Left renal cortex interstitium (tissue), 4 donors: ENCODE measurements at regions not wholly inside any gene's neighbourhood (a gene's known extent, or its start where the extent isn't known, plus 50 kb on each side); places are given as distances from the start of the nearest gene placed in this dataset.
A peak's percentile ranks its signal among the peaks of the same experiment; 100 is the strongest.

Experiments used
- DNase-seq, 4 donors: peaks; one replicate each; pipeline ENCODE4 v3.0.0-alpha.2; 2013; ENCODE audit warnings: low read depth in 4 of 4, low spot score in 2 of 4, missing footprints in 1 of 4

DNA sequence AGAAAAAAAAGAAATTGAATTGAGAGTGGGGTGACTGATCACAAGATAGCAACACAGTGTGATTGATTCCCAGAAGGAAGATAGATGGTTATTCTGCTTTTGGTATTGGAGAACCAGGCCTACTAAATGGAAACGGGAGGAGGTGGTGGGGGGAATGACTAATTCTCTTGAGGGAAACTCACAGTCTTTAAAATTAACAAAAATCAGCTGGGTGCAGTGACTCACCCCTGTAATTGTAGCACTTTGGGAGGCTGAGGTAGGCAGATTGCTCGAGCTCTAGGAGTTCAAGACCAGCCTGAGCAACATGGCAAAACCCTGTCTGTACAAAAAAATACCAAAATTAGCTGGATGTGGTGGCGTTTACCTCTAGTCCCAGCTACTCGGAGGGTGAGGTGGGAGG, 134.6 kb upstream of the PDE4B start:
- DNase-seq: no peak

DNA sequence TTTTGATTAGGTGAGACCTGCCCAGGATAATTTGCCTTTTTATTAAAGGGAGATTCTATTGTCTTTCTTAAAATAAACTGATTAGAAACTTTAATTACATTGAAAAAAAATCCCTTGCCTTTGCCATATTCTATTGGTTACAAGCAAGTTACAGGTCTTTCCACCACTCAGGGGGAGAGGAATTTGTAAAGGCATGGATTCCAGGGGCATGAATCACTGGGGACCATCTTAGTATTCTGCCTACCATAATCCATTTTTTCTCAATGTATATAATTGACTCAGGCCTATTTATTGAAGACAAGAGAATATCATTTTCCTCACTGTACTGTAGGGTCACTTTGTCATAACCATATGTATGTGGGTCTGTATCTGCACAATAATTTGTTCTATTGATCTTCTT, 124.3 kb upstream of the PDE4B start:
- DNase-seq: no peak

DNA sequence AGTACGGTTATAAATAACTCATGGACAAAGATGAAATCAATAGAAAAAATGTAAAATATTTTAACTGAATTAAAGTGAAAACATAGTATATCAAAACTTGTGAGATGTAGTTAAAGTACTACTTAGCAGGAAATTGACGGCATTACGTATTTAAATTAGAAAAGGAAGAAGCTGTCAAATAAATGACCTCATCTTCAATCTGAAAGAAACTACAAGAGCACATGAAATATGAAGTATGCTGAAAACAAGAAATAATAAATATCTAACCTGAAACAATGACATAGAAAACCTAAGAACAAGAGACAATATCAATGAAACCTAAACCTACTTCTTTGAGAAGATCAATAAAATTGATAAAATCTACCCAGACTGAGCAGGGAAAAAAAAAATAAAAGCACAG, 122.2 kb upstream of the PDE4B start:
- no peak for DNase-seq

DNA sequence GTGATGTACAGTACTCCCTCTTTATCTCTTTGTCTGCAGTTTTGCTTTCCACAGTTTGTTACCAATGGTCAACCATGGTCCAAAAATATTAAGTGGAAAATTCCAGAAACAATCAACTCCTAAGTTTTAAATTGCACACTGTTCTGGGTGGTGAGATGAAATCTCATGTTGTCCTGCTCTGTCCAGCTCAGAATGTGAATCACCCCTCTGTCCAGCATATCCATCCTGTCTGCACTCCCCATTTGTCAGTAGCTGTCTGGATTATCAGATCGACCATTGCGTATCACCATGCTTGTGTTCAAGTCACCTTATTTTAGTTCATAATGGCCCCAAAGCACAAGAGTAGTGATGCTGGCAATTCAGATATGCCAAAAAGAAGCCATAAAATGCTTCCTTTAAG, 118.2 kb upstream of the PDE4B start:
- no peak for DNase-seq

DNA sequence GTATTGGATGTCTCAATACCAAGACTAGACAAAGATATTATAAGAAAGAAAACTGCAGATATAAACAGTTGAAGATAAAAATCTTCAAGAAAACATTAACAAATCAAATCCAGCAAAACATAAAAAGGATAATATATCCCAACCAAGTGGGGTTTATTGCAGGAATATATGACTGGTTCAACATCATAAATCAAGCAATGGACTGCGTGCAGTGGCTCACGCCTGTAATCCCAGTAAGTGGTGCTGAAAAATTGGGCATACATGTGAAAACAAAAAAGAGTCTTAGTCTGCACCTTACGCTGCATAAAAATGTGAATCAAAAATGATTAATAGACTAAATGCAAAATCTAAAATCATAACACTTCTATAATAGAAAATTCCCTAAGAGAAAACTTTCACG, 112.9 kb upstream of the PDE4B start:
- DNase-seq: no peak

DNA sequence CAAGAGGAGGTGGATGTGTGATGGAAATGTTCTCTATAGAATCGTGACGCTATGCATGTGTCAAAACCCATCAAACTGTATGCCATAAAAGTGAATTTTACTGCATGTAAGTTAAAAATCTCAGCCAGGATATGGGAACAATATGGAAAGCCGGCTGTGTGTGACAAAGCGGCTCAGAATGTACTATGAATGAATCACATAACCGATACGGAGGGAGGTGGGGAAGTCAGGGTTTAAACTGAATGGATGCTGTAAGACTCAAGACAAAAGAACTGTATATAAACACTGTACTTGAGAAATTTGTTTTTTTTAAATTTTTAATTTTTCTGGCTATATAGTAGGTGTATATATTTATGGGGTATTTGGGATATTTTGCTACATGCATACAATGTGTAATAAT, 111.6 kb upstream of the PDE4B start:
- no peak for DNase-seq

DNA sequence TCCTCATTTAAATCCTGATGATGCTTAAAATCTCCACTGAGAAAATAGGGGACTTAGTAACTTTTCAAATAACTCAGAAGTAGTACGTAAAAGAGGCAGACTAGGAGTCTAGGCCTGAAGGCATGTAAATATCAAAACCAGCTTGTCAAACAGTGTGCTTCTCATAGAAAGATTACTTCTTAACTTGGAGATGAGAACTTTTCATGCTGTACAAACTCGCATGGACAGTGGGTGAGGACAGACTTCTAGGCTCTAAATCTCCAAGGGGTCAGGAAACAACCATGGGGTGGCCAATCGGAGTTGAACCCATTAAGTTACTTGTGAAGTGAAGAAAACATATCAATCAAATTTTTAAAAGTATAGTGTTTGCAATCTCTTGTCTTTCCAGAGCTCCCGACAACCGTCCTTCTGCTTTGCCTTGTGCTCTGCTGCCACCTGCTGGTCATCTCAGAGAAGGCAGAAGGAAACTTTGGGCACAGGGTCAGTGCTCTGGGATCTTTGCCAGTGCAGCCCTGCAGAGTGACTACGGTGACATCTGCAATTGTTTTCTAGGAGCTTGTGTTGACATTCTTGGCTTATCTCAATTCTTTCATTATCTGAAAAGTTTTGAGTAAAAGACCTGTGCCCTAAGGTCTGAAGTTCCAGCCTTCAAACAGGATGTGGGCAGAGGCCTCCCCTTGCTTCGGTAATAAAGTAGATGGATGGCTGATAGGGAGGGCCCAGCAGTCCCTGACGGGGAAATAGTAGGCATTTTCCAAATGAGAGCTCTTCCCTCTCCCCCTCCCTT, 105.1 kb upstream of the PDE4B start:
- DNase-seq: peak; percentile 62 to 80 (median 74)

DNA sequence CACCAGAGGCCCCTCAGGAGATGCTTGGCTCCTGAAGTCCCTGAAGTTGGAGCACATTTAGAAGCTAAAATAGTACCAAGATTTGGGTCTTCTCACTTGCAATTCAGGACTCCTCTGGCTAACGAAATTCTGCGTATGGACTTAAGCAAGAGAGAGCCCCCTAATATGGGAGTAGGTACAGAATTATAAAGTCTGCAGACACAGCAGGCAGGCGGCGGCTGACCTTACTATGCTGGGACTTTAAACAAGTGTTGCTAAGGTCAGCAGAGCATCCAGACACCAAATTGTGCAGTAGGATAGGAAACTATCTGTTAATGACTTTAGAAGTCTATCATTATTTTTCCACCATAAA, 104.5 kb upstream of the PDE4B start:
- DNase-seq: no peak

DNA sequence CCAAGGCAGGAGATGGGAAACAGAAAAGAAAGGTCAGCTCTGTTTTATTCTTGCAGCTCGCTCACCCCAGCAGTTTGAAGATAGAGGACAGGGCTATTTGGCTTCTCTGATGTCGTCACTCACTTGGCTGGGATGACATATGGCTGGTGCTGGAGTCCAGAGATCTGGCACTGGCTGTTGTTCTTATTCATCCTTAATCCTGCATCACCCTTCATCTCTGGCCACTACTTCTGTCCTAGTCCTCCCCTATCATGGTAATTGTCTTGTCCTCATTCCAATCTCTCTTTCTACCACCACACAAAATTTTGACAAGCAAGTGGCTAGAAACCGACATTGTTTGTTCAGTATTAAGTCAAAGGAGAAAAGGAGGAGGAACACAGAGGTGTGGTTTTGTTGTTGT, 103.8 kb upstream of the PDE4B start:
- DNase-seq: no peak

DNA sequence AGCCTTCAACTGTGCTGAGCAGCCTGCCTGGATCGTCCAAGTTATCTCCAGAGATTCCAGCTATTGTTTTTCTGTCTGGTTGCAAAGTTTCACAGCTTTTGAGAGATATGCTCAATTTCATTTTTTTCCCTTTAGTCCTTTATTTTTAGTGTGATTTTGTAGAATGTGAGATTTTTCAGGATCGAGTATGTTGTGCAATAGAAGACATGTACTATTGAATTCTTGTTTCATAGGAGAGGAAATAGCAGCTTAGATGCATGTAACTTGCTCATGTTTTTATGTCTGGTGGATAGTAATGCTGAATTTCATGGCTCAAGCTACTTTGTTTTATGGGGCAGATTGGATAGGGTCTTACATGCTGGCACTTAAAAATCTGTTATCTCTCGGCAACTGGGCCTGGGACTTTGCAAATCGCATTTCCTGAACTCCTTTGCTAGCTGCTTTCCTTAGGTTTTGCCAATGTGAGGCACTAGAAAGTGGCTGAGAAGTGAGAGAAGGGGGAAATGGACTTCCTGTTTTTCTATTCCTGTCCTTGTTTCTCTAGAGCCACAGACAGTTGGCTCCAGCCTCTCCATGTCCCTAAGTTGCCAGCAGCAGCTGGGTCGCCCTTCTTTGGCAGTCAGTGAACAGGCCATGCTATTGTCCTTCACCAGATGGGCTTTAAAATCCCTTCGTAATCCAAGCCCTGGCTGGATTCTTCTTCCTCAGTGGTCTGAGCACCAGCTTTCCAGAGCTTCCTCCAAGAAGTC, 101.4 kb upstream of the PDE4B start:
- no peak for DNase-seq

DNA sequence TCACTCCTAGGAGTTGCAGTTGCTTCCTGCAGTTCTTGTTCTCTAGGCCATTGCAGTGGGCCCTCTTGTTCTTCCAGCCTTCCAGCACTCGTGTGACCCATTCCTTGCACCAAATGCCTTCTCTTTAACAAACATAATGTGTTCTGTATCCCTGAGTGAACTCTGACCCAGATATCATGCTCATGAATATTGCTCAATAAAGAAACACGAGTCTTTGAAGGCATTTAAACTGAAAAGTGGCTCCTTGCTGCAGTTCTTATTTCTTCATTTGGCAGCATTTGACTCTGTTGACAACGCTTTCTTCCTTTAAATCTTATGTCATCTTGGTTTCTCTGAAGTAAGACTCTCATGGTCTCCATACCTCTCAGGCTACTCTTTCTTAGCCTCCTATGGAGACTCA, 100.7 kb upstream of the PDE4B start:
- DNase-seq: no peak

DNA sequence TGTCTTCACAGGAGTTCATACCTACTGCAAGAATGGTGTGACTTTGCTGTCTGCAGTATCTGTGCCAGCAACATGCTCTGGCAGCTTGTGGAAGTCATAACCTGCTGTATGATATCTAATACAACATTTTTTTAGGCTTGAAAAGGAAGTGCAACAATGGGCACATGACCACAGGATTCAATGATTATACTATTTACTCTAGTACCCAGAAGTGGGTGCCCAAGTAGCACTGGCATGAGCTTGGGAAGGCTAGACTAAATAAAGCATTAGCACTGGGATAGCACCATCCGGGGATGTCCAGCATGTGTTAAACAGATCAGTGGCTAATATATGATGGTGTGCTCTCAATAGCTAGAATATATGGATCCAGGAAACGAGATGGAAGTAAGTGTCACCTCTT, 98.6 kb upstream of the PDE4B start:
- DNase-seq: no peak

DNA sequence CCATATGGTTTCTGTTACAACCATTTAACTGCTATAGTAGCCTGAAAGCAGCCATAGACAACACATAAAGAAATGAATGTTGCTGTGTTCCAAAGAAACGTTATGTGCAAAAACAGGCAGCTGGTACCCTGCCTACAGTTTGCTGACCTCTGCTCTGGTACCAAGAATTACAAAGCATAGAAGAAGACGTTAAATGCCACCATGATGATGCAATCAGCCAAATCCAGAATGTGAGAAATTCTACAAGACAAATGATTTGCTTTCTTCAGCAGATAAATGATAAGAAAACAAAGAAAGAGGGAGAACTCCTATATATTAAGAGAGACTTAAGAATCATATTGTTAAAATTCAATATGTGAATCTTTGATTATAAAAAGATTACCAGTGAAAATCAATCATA, 97.8 kb upstream of the PDE4B start:
- DNase-seq: no peak

DNA sequence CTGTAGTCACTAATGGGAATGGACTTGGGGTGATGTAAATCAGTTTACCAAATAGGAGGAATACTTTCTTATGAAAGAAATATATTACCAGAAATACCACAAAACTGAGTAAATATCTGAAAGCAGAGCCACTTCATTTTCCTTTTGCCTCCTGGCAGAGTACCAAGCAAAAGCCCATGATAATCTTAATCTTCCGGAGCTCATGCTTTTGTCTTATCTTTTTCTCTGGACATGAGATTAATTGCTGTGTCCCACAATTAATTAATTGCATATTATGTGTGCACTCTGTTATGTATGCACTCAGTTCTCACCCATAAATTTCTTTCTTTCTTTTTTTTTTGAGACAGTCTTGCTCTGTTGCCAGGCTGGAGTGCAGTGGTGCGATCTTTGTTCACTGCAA, 94.1 kb upstream of the PDE4B start:
- no peak for DNase-seq

DNA sequence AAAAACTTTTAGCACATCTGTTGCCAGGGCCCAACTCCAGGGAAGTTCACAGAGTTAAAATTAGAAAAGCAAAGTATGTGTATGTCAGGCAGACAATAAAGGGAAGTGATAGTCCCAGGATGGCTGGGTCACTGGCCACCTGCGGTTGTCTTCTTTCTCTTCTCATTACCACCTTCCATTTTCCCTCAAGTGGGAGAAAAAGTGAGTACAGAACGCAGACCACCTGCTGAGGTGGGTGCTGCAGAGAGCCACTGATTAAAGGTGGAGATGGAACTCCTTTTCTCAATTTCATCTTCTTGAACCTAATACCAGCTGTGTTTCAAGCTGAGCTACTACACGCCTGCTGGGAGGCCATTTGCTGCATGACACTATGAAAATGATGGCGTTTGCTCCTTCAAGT, 88.8 kb upstream of the PDE4B start:
- no peak for DNase-seq

DNA sequence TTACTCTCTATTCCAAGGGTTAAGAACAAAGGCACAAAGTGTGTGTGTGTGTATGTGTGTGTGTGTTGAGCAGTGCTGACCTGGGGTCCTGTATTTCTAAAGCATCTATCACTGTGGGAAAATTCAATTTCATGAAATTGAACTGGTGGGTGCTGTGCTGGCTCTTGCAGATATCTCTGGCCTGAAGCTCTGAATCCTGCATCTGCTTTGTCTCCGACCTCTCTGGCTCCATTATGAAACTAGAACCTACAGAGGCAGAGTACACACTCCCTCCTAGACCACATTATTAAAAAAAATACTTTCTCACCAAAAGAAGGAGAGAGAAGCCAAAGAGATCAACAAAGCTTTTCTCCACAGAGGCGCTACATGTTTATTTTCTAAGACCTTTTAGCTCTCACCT, 88.4 kb upstream of the PDE4B start:
- no peak for DNase-seq

DNA sequence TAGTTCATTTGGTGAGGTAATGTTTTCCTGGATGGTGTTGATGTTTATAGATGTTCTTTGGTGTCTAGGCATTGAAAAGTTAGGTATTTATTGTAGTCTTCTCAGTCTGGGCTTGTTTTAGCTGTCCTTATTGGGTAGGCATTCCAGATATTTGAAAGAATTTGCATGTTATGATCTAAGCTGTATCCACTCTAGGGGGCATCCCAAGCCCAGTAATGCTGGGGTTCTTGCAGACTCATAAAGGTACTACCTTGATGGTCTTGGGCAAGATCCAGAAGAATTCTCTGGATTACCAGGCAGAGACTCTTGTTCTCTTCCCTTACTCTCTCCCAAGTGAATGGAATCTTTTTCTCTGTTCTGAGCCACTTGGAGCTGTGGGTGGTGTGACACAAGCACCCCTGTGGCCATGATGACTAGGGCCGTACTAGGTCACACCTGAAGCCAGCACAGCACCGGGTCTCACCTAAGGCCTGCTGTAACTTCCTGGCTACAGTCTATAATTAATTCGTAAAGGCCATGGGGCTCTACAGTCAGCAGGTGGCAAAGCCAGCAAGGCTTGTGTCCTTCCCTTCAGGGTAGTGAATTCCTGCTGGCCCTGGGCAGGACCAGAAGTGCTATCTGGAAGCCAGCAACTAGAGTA, 74.8 kb upstream of the PDE4B start:
- no peak for DNase-seq

DNA sequence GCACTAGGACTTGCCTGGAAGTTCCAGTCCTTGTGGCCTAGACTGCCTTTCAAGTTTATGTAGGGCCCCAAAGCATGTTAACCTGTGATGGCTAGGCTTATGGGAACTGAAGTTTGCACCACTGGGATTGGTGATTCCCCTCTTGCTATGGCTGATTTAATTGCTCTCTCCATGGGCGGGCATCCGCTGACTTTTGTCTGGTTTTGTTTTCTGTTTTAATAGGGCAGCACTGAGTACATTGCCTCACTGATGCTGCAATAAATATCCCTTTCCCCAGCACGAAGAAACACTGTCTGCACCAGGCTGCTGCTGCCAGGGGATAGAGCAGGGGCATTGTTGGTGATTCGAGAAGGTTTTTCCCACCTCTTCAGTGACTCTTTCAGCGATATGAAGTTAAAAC, 73.3 kb upstream of the PDE4B start:
- no peak for DNase-seq

DNA sequence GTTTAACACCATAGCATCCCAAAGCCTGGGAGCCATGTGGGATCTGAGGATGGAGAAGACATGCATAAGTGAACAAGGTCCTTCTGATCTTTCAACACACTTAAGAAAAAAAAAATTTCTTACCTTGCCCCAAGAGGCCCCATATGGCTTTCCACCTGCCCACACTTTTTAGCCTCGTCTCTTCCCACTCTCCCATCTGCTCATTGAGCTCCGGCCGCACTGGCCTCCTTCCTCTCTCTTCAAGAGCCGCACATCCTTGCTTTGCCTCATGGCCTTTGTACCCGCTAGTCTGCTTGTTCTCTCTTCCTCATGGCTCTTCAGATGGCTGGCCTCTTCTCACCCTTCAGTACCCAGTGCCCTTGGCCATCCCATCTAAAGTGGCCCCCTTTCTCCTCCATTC, 70.2 kb upstream of the PDE4B start:
- no peak for DNase-seq

DNA sequence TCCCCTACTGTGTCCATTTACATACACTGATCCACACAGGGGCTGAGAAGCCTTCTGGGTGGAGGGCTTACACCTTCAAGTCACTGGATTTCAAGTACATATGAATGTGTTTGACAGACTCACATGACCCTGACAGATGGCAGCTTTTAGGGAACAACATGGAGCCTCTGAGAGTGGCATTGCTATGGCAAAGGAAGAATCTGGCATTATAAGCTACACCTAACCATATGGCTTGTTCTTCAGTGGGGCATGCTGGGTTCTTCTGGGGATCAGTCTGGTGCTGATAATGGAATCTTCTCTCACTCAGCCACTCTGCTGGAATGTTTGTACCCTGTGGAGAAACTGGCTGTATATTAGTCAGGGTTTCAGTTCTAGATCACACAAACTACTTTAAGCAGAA, 68.5 kb upstream of the PDE4B start:
- no peak for DNase-seq

DNA sequence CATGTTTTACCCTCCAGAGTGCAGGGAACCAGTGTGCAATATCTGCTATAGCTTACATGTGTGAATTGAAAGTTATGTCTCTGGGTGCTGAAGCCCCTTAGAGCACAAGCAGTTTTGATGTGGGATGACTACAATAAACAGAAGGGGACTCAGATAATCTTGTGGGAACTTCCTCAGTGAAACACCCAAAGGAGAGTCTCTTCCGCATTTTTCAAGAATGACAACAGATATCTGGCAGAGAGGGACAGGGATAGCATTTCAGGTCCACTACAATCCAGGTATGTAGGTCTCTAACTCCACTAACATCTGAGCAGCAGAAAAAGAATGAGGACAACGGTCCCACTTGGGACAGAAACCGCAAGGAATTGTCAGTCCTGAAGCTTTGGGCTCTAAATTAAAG, 67.6 kb upstream of the PDE4B start:
- no peak for DNase-seq

DNA sequence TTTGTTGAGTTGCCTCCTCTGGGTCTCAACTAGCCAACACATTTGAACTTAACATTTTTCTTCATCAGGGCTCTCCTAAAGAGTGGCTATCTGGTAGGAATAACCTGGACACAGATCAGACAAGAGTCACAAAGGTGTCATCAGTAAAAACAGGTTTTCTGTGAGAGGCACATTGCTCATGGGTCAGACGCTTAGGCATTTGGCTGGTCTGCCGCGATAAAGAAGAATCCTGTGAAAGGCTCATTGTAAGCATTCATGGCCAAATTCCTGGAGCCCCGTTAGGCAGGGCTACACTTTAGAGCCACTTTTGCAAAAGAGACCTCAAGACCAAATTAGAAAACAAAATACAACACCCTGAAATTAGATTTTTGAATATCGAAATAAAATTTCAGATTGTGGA, 64.2 kb upstream of the PDE4B start:
- DNase-seq: no peak
